CD4-positive, alpha-beta T cell treated with Interleukin-4 for 4 hours (primary cell): ENCODE measurements at regions not wholly inside any gene's neighbourhood (a gene's known extent, or its start where the extent isn't known, plus 50 kb on each side); places are given as distances from the start of the nearest gene placed in this dataset.
"Not testable (repeated sequence)": the region's sequence is repeated elsewhere in the genome, so short reads cannot be mapped to it uniquely, and the experiment has no call there.

Experiments used
- DNase-seq: peaks from one replicate; pipeline ENCODE4 v3.0.0-alpha.2; 2020

GRCh38 chr3:23116081-23116837, 86.9 kb upstream of the UBE2E2 start:
- DNase-seq, result no peak

GRCh38 chr3:23117856-23118255, 85.3 kb upstream of the UBE2E2 start:
- DNase-seq, result no peak

- no peak for DNase-seq
Measured at GRCh38 chr3:23127196-23127595, 75.9 kb upstream of the UBE2E2 start.

- no peak for DNase-seq
Measured at GRCh38 chr3:23128655-23129054, 74.5 kb upstream of the UBE2E2 start.

- DNase-seq, result no peak
Measured at GRCh38 chr3:23129117-23129516, 74.0 kb upstream of the UBE2E2 start.

GRCh38 chr3:23129817-23130216, 73.3 kb upstream of the UBE2E2 start:
- no peak for DNase-seq

GRCh38 chr3:23130406-23130805, 72.7 kb upstream of the UBE2E2 start:
- no peak for DNase-seq

- no peak for DNase-seq
Measured at GRCh38 chr3:23135026-23135785, 67.9 kb upstream of the UBE2E2 start.

GRCh38 chr3:23136054-23136453, 67.1 kb upstream of the UBE2E2 start:
- DNase-seq, result no peak

GRCh38 chr3:23144051-23144450, 59.1 kb upstream of the UBE2E2 start:
- not testable (repeated sequence) for DNase-seq

- no peak for DNase-seq
Measured at GRCh38 chr3:23146163-23146562, 57.0 kb upstream of the UBE2E2 start.

GRCh38 chr3:23152989-23153388, 50.1 kb upstream of the UBE2E2 start:
- DNase-seq, result no peak
